Peyer's patch (tissue), 4 donors: ENCODE measurements at regions not wholly inside any gene's neighbourhood (a gene's known extent, or its start where the extent isn't known, plus 50 kb on each side); places are given as distances from the start of the nearest gene placed in this dataset.

Source experiments
- DNase-seq, 3 donors: peaks; one replicate each; pipeline ENCODE4 v3.0.0-alpha.2; 2017 to 2019
- H3K27ac ChIP-seq, 4 donors: fragments of 200-600 bp; sonication (generic); one replicate each; pipeline ENCODE4 v1.5.1; 2016 to 2019
- H3K27me3 ChIP-seq, 2 donors: fragments of 200-600 bp; sonication (generic); one replicate each; pipeline ENCODE4 v1.5.1; 2019
- H3K36me3 ChIP-seq, 3 donors: fragments of 200-600 bp; sonication (generic); one replicate each; pipeline ENCODE4 v1.5.1; 2016 to 2019
- H3K4me1 ChIP-seq, 4 donors: fragments of 200-600 bp; sonication (generic); one replicate each; pipeline ENCODE4 v1.5.1; 2016 to 2019
- H3K4me3 ChIP-seq, 4 donors: fragments of 200-600 bp; sonication (generic); 1 replicate in 3 of 4; 2 replicates in 1 of 4; pipeline ENCODE4 v1.5.1; 2016 to 2019; ENCODE audit warnings: mild to moderate bottlenecking in 1 of 4
- H3K9me3 ChIP-seq, 4 donors: fragments of 200-600 bp; sonication (generic); one replicate each; pipeline ENCODE4 v1.5.1; 2016 to 2019; ENCODE audit warnings: mild to moderate bottlenecking in 1 of 4
- POLR2A ChIP-seq, 2 donors: fragments of 450-650 bp; IDR thresholded peaks; one replicate each; pipeline ENCODE4 v1.5.1; 2017; ENCODE audit warnings: antibody characterized with exemption in 2 of 2, mild to moderate bottlenecking in 2 of 2, moderate library complexity in 2 of 2
- TF ChIP-seq, protein P1 (sequence below), 6 experiments: fragments of 450-650 bp in 4 of 6; fragments of 200-600 bp in 2 of 6; sonication (generic) in 1 of 6; IDR thresholded peaks; one replicate each; pipeline ENCODE4 v1.5.1; 2017 to 2019; ENCODE audit warnings: antibody characterized with exemption in 6 of 6, mild to moderate bottlenecking in 3 of 6, moderate library complexity in 1 of 6

DNA sequence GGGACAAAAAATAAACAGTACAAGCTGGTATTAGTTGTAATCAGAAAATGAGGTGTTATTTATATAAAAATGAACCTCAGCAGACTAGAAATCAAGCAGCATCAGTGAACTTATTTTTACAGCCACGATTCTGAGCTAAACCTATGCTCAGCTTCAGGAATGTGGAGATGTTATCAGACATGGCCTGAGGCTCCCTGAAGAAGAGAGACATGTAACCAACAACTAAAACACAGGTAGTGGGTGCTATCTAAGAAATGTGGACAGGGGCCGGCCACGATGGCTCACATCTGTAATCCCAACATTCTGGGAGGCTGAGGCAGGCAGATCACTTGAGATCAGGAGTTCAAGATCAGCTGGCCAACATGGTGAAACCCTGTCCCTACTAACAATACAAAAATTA is 534.3 kb downstream of the VRK1 start:
- Histone ChIP-seq H3K36me3 (no peaks in the 10 kb centered on the region), H3K27ac (no peak overlapping the region), H3K4me3 (no peak overlapping the region), H3K27me3 (no peaks in the 10 kb centered on the region), H3K9me3 (no peaks in the 10 kb centered on the region), H3K4me1 (no peaks in the 10 kb centered on the region)
- TF ChIP-seq POLR2A (IDR thresholded peaks at IDR 0.05): no peak
- TF ChIP-seq, protein P1, sequence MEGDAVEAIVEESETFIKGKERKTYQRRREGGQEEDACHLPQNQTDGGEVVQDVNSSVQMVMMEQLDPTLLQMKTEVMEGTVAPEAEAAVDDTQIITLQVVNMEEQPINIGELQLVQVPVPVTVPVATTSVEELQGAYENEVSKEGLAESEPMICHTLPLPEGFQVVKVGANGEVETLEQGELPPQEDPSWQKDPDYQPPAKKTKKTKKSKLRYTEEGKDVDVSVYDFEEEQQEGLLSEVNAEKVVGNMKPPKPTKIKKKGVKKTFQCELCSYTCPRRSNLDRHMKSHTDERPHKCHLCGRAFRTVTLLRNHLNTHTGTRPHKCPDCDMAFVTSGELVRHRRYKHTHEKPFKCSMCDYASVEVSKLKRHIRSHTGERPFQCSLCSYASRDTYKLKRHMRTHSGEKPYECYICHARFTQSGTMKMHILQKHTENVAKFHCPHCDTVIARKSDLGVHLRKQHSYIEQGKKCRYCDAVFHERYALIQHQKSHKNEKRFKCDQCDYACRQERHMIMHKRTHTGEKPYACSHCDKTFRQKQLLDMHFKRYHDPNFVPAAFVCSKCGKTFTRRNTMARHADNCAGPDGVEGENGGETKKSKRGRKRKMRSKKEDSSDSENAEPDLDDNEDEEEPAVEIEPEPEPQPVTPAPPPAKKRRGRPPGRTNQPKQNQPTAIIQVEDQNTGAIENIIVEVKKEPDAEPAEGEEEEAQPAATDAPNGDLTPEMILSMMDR (IDR thresholded peaks at IDR 0.05): no peak
- no peak for DNase-seq

DNA sequence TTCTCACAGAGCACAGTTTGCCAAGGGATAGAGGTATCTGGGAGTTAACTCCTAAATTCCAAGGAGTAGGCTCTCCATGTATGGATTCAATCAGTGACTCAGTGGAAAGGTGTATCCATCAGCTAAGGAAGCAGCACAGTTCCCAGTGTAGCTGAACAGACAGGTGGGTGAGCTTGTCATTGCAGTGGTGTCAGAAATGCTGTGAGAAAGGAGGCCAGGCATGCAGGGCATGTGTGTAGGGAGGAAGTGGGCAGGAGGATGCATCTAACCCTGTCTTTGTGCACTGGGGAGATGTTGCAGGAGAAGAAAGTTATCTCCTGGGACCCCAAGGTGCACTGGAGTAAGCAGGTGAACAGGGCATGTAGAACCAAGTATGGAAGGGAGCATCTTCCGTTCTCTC is 539.0 kb downstream of the VRK1 start:
- TF ChIP-seq, protein P1 (IDR thresholded peaks at IDR 0.05): no peak
- TF ChIP-seq POLR2A (IDR thresholded peaks at IDR 0.05): no peak
- no peak overlapping the region for H3K4me3 ChIP-seq
- no peak for DNase-seq
- H3K4me1 ChIP-seq: no peaks in the 10 kb centered on the region
- no peaks in the 10 kb centered on the region for H3K9me3 ChIP-seq
- H3K27ac ChIP-seq: no peak overlapping the region
- H3K27me3 ChIP-seq: no peaks in the 10 kb centered on the region
- H3K36me3 ChIP-seq: no peaks in the 10 kb centered on the region

DNA sequence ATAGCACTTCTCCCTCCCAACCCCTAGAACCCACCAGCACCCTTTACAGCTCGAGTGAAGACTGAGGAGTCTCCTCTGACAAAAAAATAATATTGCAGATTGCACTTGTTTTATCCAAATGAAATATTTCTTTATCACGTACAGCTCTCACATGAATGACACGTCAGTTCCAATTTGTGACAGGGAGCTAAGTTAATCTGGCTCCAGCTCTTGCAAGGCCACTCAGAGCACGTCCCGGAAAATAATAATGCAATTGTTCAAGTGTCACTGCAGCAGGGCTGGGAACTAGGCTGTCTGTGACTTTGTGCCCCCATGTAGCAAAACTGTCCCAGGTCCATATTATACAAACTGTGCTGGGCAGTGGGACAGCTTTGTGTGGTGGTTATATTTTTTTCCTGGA is 539.6 kb downstream of the VRK1 start:
- no peaks in the 10 kb centered on the region for H3K36me3 ChIP-seq
- H3K4me1 ChIP-seq: no peaks in the 10 kb centered on the region
- H3K27me3 ChIP-seq: no peaks in the 10 kb centered on the region
- no peak for TF ChIP-seq POLR2A (IDR thresholded peaks at IDR 0.05)
- TF ChIP-seq, protein P1 (IDR thresholded peaks at IDR 0.05): no peak
- H3K9me3 ChIP-seq: no peaks in the 10 kb centered on the region
- DNase-seq: no peak
- H3K27ac ChIP-seq: no peak overlapping the region
- H3K4me3 ChIP-seq: no peak overlapping the region

DNA sequence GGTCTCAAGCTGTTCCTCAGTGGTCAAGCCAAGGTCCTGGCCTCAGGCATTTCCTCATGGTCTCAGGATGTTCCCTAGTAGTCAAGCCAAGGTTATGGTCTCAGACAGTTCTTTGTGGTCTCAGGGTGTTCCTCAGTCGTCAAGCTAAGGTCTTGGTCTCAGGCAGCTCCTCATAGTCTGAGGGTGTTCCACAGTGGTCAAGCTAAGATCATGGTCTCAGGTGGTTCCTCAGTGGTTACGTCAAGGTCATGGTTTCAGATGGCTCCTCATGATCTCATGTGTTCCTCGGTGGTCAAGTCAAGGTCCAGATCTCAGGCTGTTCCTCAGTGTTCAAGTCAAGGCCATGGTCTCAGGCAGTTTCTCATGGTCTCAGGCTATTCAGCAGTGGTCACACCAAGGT is 540.1 kb downstream of the VRK1 start:
- no peak overlapping the region for H3K4me3 ChIP-seq
- H3K27ac ChIP-seq: no peak overlapping the region
- no peaks in the 10 kb centered on the region for H3K9me3 ChIP-seq
- no peaks in the 10 kb centered on the region for H3K4me1 ChIP-seq
- TF ChIP-seq, protein P1 (IDR thresholded peaks at IDR 0.05): no peak
- no peak for TF ChIP-seq POLR2A (IDR thresholded peaks at IDR 0.05)
- H3K36me3 ChIP-seq: no peaks in the 10 kb centered on the region
- no peak for DNase-seq
- no peaks in the 10 kb centered on the region for H3K27me3 ChIP-seq

DNA sequence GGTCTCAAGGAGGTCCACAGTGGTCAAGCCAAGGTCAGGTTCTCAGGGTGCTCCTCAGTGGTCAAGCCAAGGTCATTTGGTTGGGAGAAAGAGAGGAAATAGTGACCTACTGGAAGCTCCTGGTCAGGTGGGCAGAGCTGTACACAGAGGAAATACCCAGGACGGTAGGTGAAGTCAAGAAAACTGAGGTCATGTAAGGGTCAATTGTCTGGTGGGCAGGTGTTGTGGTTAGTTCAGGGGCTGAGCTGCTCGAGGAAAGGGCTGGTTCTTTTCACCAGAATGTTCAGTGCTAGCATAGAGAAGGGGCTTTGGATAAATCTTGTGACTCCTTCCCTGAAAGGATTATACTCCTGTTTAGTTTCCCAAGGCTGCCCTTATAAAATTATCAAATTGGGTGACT is 540.5 kb downstream of the VRK1 start:
- no peaks in the 10 kb centered on the region for H3K4me1 ChIP-seq

More for the DNA sequence above, 540.5 kb downstream of the VRK1 start:
- Histone ChIP-seq H3K9me3 (no peaks in the 10 kb centered on the region), H3K36me3 (no peaks in the 10 kb centered on the region), H3K4me3 (no peak overlapping the region), H3K27ac (no peak overlapping the region), H3K27me3 (no peaks in the 10 kb centered on the region)
- TF ChIP-seq POLR2A (IDR thresholded peaks at IDR 0.05): no peak
- TF ChIP-seq, protein P1 (IDR thresholded peaks at IDR 0.05): no peak
- no peak for DNase-seq
